Kidney (tissue), 10 donors: ENCODE measurements at regions not wholly inside any gene's neighbourhood (a gene's known extent, or its start where the extent isn't known, plus 50 kb on each side); places are given as distances from the start of the nearest gene placed in this dataset.
"Not testable (repeated sequence)": the region's sequence is repeated elsewhere in the genome, so short reads cannot be mapped to it uniquely, and the experiment has no call there.

Experiments
- DNase-seq, 5 donors: peaks; one replicate each; pipeline ENCODE4 v3.0.0-alpha.2; 2013 to 2020
- FAIRE-seq: peaks from 2 replicates; lab custom pipeline; 2012; peaks lifted over from hg19 to GRCh38; lab: Jason Lieb, UNC
- H3K27ac ChIP-seq, 2 donors: one replicate each; pipeline ENCODE4 v1.7.0; 2013; ENCODE audit warnings: low read depth in 2 of 2, low read length in 2 of 2, inconsistent platforms in 1 of 2
- H3K27me3 ChIP-seq: one replicate; pipeline ENCODE4 v1.7.1; 2013; ENCODE audit warnings: low read length, inconsistent platforms; ENCODE audit not compliant: control insufficient read depth, insufficient read depth
- H3K36me3 ChIP-seq, 3 donors: one replicate each; pipeline versions ENCODE4 v1.7.0 to v1.7.1; 2013; ENCODE audit warnings: low read length in 3 of 3, control low read depth in 1 of 3, inconsistent platforms in 1 of 3; ENCODE audit not compliant: insufficient read depth in 3 of 3, control insufficient read depth in 2 of 3
- H3K4me1 ChIP-seq, 3 donors: one replicate each; pipeline versions ENCODE4 v1.7.0 to v1.7.1; 2013; ENCODE audit warnings: low read length in 3 of 3, inconsistent platforms in 1 of 3, low read depth in 1 of 3; ENCODE audit not compliant: control insufficient read depth in 2 of 3, insufficient read depth in 2 of 3
- H3K4me3 ChIP-seq, 3 donors: one replicate each; pipeline versions ENCODE4 v1.7.0 to v1.8.1; 2013; ENCODE audit warnings: low read length in 3 of 3, control low read depth in 1 of 3, inconsistent platforms in 1 of 3
- H3K9ac ChIP-seq, 3 donors: one replicate each; pipeline versions ENCODE4 v1.7.0 to v1.7.1; 2013; ENCODE audit warnings: low read length in 3 of 3, control low read depth in 1 of 3, inconsistent platforms in 1 of 3
- H3K9me3 ChIP-seq, 3 donors: one replicate each; pipeline versions ENCODE4 v1.7.0 to v1.7.1; 2013; ENCODE audit warnings: low read length in 3 of 3, control low read depth in 1 of 3, inconsistent platforms in 1 of 3; ENCODE audit not compliant: control insufficient read depth in 2 of 3, insufficient read depth in 1 of 3
- intact Hi-C: fragments of 100-400 bp; cut with DNase I; formaldehyde crosslinking; loops from one replicate; pipeline ENCODE4 v1.11.1; 2022
- donor health status: control.
- donor health status: control.
- donor health status: DM: yes; HTN: yes; CAD: no.
- donor health status: Normal renal cell carcinoma (clear cell type).

GRCh38 chr7:76931441-76931840 lies 100.7 kb downstream of the SPDYE17 start:
- H3K4me1 ChIP-seq, FAIRE-seq, H3K36me3 ChIP-seq, intact Hi-C loops, DNase-seq, H3K9ac ChIP-seq, H3K27ac ChIP-seq, H3K4me3 ChIP-seq, H3K27me3 ChIP-seq, H3K9me3 ChIP-seq: not testable (repeated sequence)

- H3K9me3 ChIP-seq, H3K4me1 ChIP-seq, H3K4me3 ChIP-seq, FAIRE-seq, DNase-seq, H3K27me3 ChIP-seq, H3K9ac ChIP-seq, H3K27ac ChIP-seq, H3K36me3 ChIP-seq, intact Hi-C loops: not testable (repeated sequence)
Measured at GRCh38 chr7:76930416-76930815, 101.7 kb downstream of the SPDYE17 start.

- H3K4me1 ChIP-seq, H3K9me3 ChIP-seq, H3K4me3 ChIP-seq, DNase-seq, intact Hi-C loops, H3K36me3 ChIP-seq, H3K9ac ChIP-seq, FAIRE-seq, H3K27me3 ChIP-seq, H3K27ac ChIP-seq: not testable (repeated sequence)
Measured at GRCh38 chr7:76928751-76929150, 103.4 kb downstream of the SPDYE17 start.

GRCh38 chr7:76927741-76928393 lies 104.3 kb downstream of the SPDYE17 start:
- intact Hi-C loops, FAIRE-seq, DNase-seq, H3K27me3 ChIP-seq, H3K36me3 ChIP-seq, H3K4me3 ChIP-seq, H3K27ac ChIP-seq, H3K4me1 ChIP-seq, H3K9me3 ChIP-seq, H3K9ac ChIP-seq: not testable (repeated sequence)

- H3K9ac ChIP-seq, H3K4me1 ChIP-seq, intact Hi-C loops, H3K4me3 ChIP-seq, H3K27me3 ChIP-seq, FAIRE-seq, DNase-seq, H3K36me3 ChIP-seq, H3K9me3 ChIP-seq, H3K27ac ChIP-seq: not testable (repeated sequence)
Measured at GRCh38 chr7:76926416-76926815, 105.7 kb downstream of the SPDYE17 start.

- FAIRE-seq, H3K36me3 ChIP-seq, H3K27me3 ChIP-seq, H3K9ac ChIP-seq, intact Hi-C loops, H3K27ac ChIP-seq, H3K4me3 ChIP-seq, DNase-seq, H3K4me1 ChIP-seq, H3K9me3 ChIP-seq: not testable (repeated sequence)
Measured at GRCh38 chr7:76924756-76925155, 107.4 kb downstream of the SPDYE17 start.

- intact Hi-C loops, DNase-seq, H3K9ac ChIP-seq, H3K27ac ChIP-seq, H3K9me3 ChIP-seq, H3K4me3 ChIP-seq, H3K4me1 ChIP-seq, H3K27me3 ChIP-seq, H3K36me3 ChIP-seq, FAIRE-seq: not testable (repeated sequence)
Measured at GRCh38 chr7:76918619-76919018, 113.5 kb downstream of the SPDYE17 start.

GRCh38 chr7:76914361-76914760 lies 117.8 kb downstream of the SPDYE17 start:
- not testable (repeated sequence) for H3K9ac ChIP-seq

More at GRCh38 chr7:76914361-76914760, 117.8 kb downstream of the SPDYE17 start:
- FAIRE-seq, H3K36me3 ChIP-seq, H3K27ac ChIP-seq, DNase-seq, intact Hi-C loops, H3K27me3 ChIP-seq, H3K4me1 ChIP-seq, H3K4me3 ChIP-seq, H3K9me3 ChIP-seq: not testable (repeated sequence)
